Activated CD8-positive, alpha-beta T cell treated with anti-CD3 and anti-CD28 coated beads for 36 hours (primary cell): ENCODE measurements at regions not wholly inside any gene's neighbourhood (a gene's known extent, or its start where the extent isn't known, plus 50 kb on each side); places are given as distances from the start of the nearest gene placed in this dataset.

Experiments used
- ATAC-seq: fragments of 200-7000 bp; cut with Tn5 transposase; one replicate; pipeline ENCODE4 v1.10.0; 2021; ENCODE audit warnings: mild to moderate bottlenecking, moderate library complexity
- CTCF ChIA-PET: fragments of 350-600 bp; sonication (Branson Sonifier 250); formaldehyde crosslinking; loops from one replicate; lab custom pipeline; 2021; ENCODE audit warnings: antibody characterized with exemption; lab: Charles Lee
- POLR2A ChIA-PET: fragments of 350-600 bp; sonication (Branson Sonifier 250); formaldehyde crosslinking; loops from one replicate; lab custom pipeline; 2021; ENCODE audit warnings: antibody characterized with exemption; lab: Charles Lee
- DNase-seq: peaks from one replicate; pipeline ENCODE4 v3.0.0-alpha.2; 2020
- H3K27ac Mint-ChIP-seq: one replicate; pipeline ENCODE4 v1.8.0; 2021; ENCODE audit warnings: mild to moderate bottlenecking, mixed read lengths
- H3K27me3 Mint-ChIP-seq: one replicate; pipeline ENCODE4 v1.8.0; 2021; ENCODE audit warnings: mixed read lengths
- H3K36me3 Mint-ChIP-seq: one replicate; pipeline ENCODE4 v1.8.0; 2021; ENCODE audit warnings: low read depth, mixed read lengths
- H3K4me1 Mint-ChIP-seq: one replicate; pipeline ENCODE4 v1.8.0; 2021; ENCODE audit warnings: low read depth, mixed read lengths
- H3K4me3 Mint-ChIP-seq: one replicate; pipeline ENCODE4 v1.8.0; 2021; ENCODE audit warnings: mild to moderate bottlenecking, moderate library complexity, mixed read lengths
- H3K9me3 Mint-ChIP-seq: one replicate; pipeline ENCODE4 v1.8.0; 2021; ENCODE audit warnings: mixed read lengths
- intact Hi-C: fragments of 100-400 bp; cut with micrococcal nuclease; formaldehyde crosslinking; loops from one replicate; pipeline ENCODE4 v1.10.0; 2022
- TF ChIP-seq, protein P1 (sequence below): fragments of 200-600 bp; IDR thresholded peaks from one replicate; pipeline ENCODE4 v1.8.0; 2022; ENCODE audit warnings: antibody characterized with exemption, mild to moderate bottlenecking

DNA sequence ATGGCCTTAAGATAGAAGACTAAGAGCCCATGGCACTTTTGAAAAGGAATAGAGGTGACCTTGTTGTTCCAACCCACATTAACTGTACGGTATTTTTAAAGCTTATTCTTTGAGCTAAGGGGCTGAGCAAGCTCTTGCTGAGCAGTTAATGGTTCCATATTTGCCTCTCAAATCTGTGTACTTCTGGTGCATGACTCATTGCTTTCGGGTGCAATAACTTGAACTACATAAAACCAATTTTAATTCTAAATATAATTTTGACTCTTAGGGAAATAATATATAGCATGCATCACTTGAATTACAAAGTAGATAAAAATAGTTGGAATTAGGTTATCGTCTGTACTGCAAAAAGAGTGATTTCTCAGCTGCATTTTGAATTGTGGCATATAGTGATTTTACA is 348.1 kb upstream of the CITED2 start:
- intact Hi-C loops: no loop called here
- CTCF ChIA-PET: no interaction called here

DNA sequence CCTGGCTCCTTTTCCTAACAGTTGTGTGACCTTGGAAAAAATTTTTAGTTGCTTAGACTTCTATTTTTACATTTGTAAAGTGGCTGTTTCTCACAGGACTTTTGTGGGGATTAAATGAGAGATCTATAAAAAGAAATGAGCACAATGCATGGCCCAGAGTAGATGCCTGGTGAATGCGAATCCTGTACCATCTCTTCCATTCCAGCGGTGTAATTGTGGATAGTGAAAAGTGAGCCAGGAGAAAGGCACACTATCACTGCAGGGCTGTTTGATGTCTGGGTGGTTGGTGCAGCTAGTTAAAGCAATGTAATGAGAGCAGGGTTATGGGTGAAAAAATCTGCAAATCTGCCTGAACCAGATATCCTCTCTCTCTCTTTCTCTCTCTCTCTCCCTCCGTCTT is 347.5 kb upstream of the CITED2 start:
- Mint-ChIP-seq H3K27ac (no peak overlapping the region), H3K36me3 (no peaks in the 10 kb centered on the region), H3K27me3 (peaks cover 4% of the 10 kb centered on the region), H3K4me3 (no peak overlapping the region), H3K4me1 (no peaks in the 10 kb centered on the region), H3K9me3 (peaks cover 2% of the 10 kb centered on the region)
- intact Hi-C loops: no loop called here
- POLR2A ChIA-PET: no interaction called here
- TF ChIP-seq, protein P1, sequence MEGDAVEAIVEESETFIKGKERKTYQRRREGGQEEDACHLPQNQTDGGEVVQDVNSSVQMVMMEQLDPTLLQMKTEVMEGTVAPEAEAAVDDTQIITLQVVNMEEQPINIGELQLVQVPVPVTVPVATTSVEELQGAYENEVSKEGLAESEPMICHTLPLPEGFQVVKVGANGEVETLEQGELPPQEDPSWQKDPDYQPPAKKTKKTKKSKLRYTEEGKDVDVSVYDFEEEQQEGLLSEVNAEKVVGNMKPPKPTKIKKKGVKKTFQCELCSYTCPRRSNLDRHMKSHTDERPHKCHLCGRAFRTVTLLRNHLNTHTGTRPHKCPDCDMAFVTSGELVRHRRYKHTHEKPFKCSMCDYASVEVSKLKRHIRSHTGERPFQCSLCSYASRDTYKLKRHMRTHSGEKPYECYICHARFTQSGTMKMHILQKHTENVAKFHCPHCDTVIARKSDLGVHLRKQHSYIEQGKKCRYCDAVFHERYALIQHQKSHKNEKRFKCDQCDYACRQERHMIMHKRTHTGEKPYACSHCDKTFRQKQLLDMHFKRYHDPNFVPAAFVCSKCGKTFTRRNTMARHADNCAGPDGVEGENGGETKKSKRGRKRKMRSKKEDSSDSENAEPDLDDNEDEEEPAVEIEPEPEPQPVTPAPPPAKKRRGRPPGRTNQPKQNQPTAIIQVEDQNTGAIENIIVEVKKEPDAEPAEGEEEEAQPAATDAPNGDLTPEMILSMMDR: no peak
- CTCF ChIA-PET: no interaction called here
- DNase-seq (no peak), ATAC-seq (no peak)

More for the DNA sequence above, 348.1 kb upstream of the CITED2 start:
- H3K9me3 Mint-ChIP-seq: peaks cover 2% of the 10 kb centered on the region
- no peak overlapping the region for H3K4me3 Mint-ChIP-seq
- H3K27ac Mint-ChIP-seq: no peak overlapping the region
- no peaks in the 10 kb centered on the region for H3K4me1 Mint-ChIP-seq
- peaks cover 4% of the 10 kb centered on the region for H3K27me3 Mint-ChIP-seq
- no peaks in the 10 kb centered on the region for H3K36me3 Mint-ChIP-seq
- no peak for DNase-seq
- ATAC-seq: no peak
- POLR2A ChIA-PET: no interaction called here
- TF ChIP-seq, protein P1: no peak

DNA sequence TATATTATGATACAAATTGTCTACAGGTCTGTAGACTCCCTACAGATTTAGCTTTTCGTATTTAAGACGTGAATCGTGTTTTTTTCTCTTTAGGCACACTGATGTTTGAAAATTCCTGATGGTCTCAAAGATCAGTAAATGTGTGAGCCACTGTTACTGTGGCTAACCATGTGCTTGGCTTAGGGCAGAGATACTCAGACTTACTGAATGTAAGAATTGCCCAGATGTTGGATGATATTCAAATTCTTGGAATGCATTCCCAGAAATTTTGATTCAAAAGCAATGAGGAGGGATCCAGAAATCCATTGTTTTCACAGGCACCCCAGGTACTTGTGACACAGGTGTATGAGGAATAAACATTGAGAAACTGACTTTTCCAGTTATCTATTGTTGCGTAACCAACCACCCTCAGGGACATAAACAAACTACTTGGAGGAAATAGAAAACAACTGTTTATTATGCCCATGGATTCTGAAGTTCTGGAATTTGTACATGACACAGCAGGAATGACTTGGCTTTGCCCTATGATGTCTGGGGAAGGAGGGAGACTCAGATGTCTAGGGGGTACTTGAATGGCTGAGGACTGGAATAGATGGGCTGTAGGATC is 339.6 kb upstream of the CITED2 start:
- TF ChIP-seq, protein P1: no peak
- Mint-ChIP-seq H3K36me3 (no peaks in the 10 kb centered on the region), H3K4me1 (no peaks in the 10 kb centered on the region), H3K27me3 (peaks cover 3% of the 10 kb centered on the region), H3K27ac (no peak overlapping the region), H3K4me3 (no peak overlapping the region), H3K9me3 (no peaks in the 10 kb centered on the region)
- ChIA-PET POLR2A (no interaction called here), CTCF (no interaction called here)
- no peak for ATAC-seq
- intact Hi-C loops: no loop called here
- DNase-seq: no peak

DNA sequence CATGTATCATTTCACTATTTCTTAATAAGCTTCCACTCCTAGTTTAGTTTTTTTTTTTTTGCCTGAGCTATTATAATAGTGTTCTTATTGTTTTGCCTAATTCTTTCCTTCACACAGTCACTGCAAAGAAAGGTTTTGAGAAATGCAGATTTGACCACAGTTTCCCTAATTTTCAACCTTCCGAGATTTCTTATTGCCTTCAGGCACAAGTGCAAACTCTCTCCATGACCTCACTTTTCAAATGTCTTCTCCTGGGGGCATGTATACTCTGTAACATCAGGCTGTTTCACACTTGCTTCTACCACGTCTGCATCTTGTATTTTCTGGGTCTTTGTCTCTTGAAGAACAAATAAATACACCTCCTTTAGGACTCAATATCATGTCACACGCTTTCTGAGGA is 339.0 kb upstream of the CITED2 start:
- Mint-ChIP-seq H3K27ac (no peak overlapping the region), H3K36me3 (no peaks in the 10 kb centered on the region), H3K4me3 (no peak overlapping the region), H3K9me3 (no peaks in the 10 kb centered on the region), H3K27me3 (peaks cover 3% of the 10 kb centered on the region), H3K4me1 (no peaks in the 10 kb centered on the region)
- ChIA-PET POLR2A (no interaction called here), CTCF (no interaction called here)
- DNase-seq: no peak
- TF ChIP-seq, protein P1: no peak
- intact Hi-C loops: no loop called here
- no peak for ATAC-seq

DNA sequence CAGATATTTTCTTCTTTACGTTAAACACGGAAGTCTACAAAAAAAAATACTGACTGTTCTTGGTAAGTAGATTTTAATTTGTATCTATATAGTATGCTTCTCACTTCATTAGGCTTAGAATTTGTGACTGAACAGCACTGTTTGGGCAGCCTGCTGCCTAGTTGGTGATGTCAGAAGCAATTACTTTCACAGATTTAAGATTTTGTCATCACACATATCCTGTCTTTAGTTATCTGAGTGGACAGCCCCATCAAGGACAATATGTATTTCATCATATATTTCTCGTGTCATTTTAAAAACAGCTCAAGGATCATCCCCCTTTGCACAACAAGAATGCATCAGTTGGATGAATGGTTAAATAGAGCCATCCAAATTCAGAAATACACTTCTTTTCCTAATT is 338.4 kb upstream of the CITED2 start:
- Mint-ChIP-seq H3K9me3 (no peaks in the 10 kb centered on the region), H3K27ac (no peak overlapping the region), H3K36me3 (no peaks in the 10 kb centered on the region), H3K27me3 (peaks cover 3% of the 10 kb centered on the region), H3K4me3 (no peak overlapping the region), H3K4me1 (no peaks in the 10 kb centered on the region)
- no peak for ATAC-seq
- CTCF ChIA-PET: no interaction called here
- DNase-seq: no peak
- intact Hi-C loops: no loop called here
- POLR2A ChIA-PET: no interaction called here
- TF ChIP-seq, protein P1: no peak
